OCI-LY7 (cell line): ENCODE measurements at regions not wholly inside any gene's neighbourhood (a gene's known extent, or its start where the extent isn't known, plus 50 kb on each side); places are given as distances from the start of the nearest gene placed in this dataset.

Experiments
- CTCF ChIP-seq: fragments of 200-600 bp; sonication (generic); conservative IDR thresholded peaks from 2 replicates; pipeline ENCODE4 v1.5.1; 2014; ENCODE audit warnings: mild to moderate bottlenecking, antibody characterized with exemption, low read length, moderate library complexity, mixed read lengths
- EZH2phosphoT487 ChIP-seq: fragments of 200-600 bp; sonication (generic); IDR thresholded peaks from 2 replicates; pipeline ENCODE4 v1.6.1; 2018; ENCODE audit warnings: low read depth, borderline replicate concordance, mild to moderate bottlenecking, mixed run types, antibody characterized with exemption, low read length, moderate library complexity, mixed read lengths

DNA sequence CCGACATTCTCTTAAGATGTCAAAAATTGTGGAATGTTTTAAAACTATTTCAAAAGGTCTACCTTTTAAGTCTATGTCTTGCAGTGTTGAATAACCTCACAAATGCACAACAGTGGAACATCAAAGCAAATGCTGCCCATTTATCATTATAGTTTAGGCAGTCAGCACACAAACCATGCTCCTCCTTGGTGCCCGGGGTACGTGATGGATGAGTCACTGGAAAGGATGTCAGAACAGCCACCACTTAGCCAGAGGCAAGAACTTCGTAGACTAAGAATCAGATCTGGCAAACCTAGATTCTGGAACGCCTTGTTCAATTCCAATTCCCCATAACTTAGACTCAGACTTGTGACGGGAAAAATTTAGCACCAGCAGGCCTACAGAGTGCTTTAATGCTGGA, 343.6 kb downstream of the FGF9 start:
- TF ChIP-seq EZH2phosphoT487 (no peak), CTCF (no peak)
